PC-3 (cell line): ENCODE measurements at regions not wholly inside any gene's neighbourhood (a gene's known extent, or its start where the extent isn't known, plus 50 kb on each side); places are given as distances from the start of the nearest gene placed in this dataset.

ENCODE experiments used
- CTCF ChIP-seq: fragments of 300-600 bp; sonication (generic); conservative IDR thresholded peaks from 2 replicates; pipeline ENCODE4 v1.5.1; 2017; ENCODE audit warnings: antibody characterized with exemption, low read depth, mild to moderate bottlenecking, low read length
- EZH2phosphoT487 ChIP-seq: fragments of 300-600 bp; sonication (generic); IDR thresholded peaks from 2 replicates; pipeline ENCODE4 v1.6.1; 2018; ENCODE audit warnings: mild to moderate bottlenecking, antibody characterized with exemption, low read length, borderline replicate concordance

- TF ChIP-seq EZH2phosphoT487, result no peak
- no peak for TF ChIP-seq CTCF
These were observed 71.9 kb downstream of the NR2F2 start for GRCh38 chr15:96402403-96402802.
